ENCODE measurements at regions not wholly inside any gene's neighbourhood (a gene's known extent, or its start where the extent isn't known, plus 50 kb on each side); places are given as distances from the start of the nearest gene placed in this dataset.

- H3F3A ChIP-seq (replicated peaks; ENCODE audit: low read depth) = no peaks in the 10 kb centered on the region
- H3K36me3 ChIP-seq (ENCODE audit: insufficient read depth) = no peaks in the 10 kb centered on the region
- ATAC-seq = no peak
- H3K27me3 ChIP-seq (ENCODE audit: insufficient read depth) = no peaks in the 10 kb centered on the region
- Mint-ChIP-seq H3K4me3 (no peak overlapping the region), H3K4me1 (peaks cover 7% of the 10 kb centered on the region; the same call in 2 of the 3 replicates), H3K36me3 (ENCODE audit: low read depth) (peaks cover 8% of the 10 kb centered on the region; the same call in 2 of the 3 replicates), H3K27ac (no peak overlapping the region), H3K9me3 (peaks cover 28% of the 10 kb centered on the region; the same call in 2 of the 3 replicates), H3K27me3 (ENCODE audit: insufficient read depth, low read depth, poor library complexity) (no peaks in the 10 kb centered on the region)
- H3K27ac ChIP-seq (ENCODE audit: low read depth) = no peak overlapping the region
- TF ChIP-seq CREB1 (CRISPR knock-in tag; IDR thresholded peaks at IDR 0.05; ENCODE audit: low read depth) (no peak), STAT1 (IDR thresholded peaks at IDR 0.05; ENCODE audit: unreplicated experiment) (no peak), CTCF (conservative IDR thresholded peaks at IDR 0.05; ENCODE audit: low read depth in 2 of 2) (no peak), ZNF331 (CRISPR knock-in tag; IDR thresholded peaks at IDR 0.05; ENCODE audit: low read depth) (no peak), ZNF114 (CRISPR knock-in tag; IDR thresholded peaks at IDR 0.05) (no peak), NANOG (IDR thresholded peaks at IDR 0.05; ENCODE audit: borderline replicate concordance) (no peak), EZH2phosphoT487 (IDR thresholded peaks at IDR 0.05; ENCODE audit: unreplicated experiment) (no peak), JUNB (IDR thresholded peaks at IDR 0.05; ENCODE audit: unreplicated experiment) (no peak), EZH2 (IDR thresholded peaks at IDR 0.05; ENCODE audit: low read depth, unreplicated experiment) (no peak), POLR2AphosphoS5 (IDR thresholded peaks at IDR 0.05; ENCODE audit: low read depth) (no peak)
- no peaks in the 10 kb centered on the region for H3K79me2 ChIP-seq (replicated peaks; ENCODE audit: insufficient read depth)
- H3K4me2 ChIP-seq = no peak overlapping the region
- H3K4me1 ChIP-seq (ENCODE audit: insufficient read depth) = no peaks in the 10 kb centered on the region
- no peak overlapping the region for H3K4me3 ChIP-seq
- DNase-seq (ENCODE audit: low spot score) = no peak
- no peak overlapping the region for H2AFZ ChIP-seq
- H3K9me2 ChIP-seq (ENCODE audit: insufficient read depth) = no peaks in the 10 kb centered on the region
- H4K20me1 ChIP-seq (replicated peaks; ENCODE audit: insufficient read depth) = no peaks in the 10 kb centered on the region
These were observed 138.4 kb downstream of the SPANXN3 start for GRCh38 chrX:143378851-143379250.

GRCh38 chrX:143363419-143363818 is 153.9 kb downstream of the SPANXN3 start:
- Histone ChIP-seq H3K27me3 (ENCODE audit: insufficient read depth) (no peaks in the 10 kb centered on the region), H3K79me2 (replicated peaks; ENCODE audit: insufficient read depth) (no peaks in the 10 kb centered on the region), H3K9me2 (ENCODE audit: insufficient read depth) (no peaks in the 10 kb centered on the region), H3K4me2 (no peak overlapping the region), H3F3A (replicated peaks; ENCODE audit: low read depth) (no peaks in the 10 kb centered on the region), H2AFZ (no peak overlapping the region), H3K4me3 (no peak overlapping the region), H4K20me1 (replicated peaks; ENCODE audit: insufficient read depth) (no peaks in the 10 kb centered on the region), H3K4me1 (ENCODE audit: insufficient read depth) (no peaks in the 10 kb centered on the region), H3K36me3 (ENCODE audit: insufficient read depth) (no peaks in the 10 kb centered on the region), H3K27ac (ENCODE audit: low read depth) (no peak overlapping the region)
- no peak for ATAC-seq
- no peaks in the 10 kb centered on the region for H3K36me3 Mint-ChIP-seq (ENCODE audit: low read depth)
- H3K4me1 Mint-ChIP-seq = no peaks in the 10 kb centered on the region
- TF ChIP-seq NANOG (IDR thresholded peaks at IDR 0.05; ENCODE audit: borderline replicate concordance) = no peak
- no peak for TF ChIP-seq ETS1 (IDR thresholded peaks at IDR 0.05)
- no peak for TF ChIP-seq ZNF462 (CRISPR knock-in tag; IDR thresholded peaks at IDR 0.05)
- no peak for TF ChIP-seq EZH2 (IDR thresholded peaks at IDR 0.05; ENCODE audit: low read depth, unreplicated experiment)
- TF ChIP-seq POLR2AphosphoS5 (IDR thresholded peaks at IDR 0.05; ENCODE audit: low read depth) = no peak
- no peak for TF ChIP-seq JUNB (IDR thresholded peaks at IDR 0.05; ENCODE audit: unreplicated experiment)
- TF ChIP-seq ZNF114 (CRISPR knock-in tag; IDR thresholded peaks at IDR 0.05) = no peak
- H3K27me3 Mint-ChIP-seq (ENCODE audit: insufficient read depth, low read depth, poor library complexity) = no peaks in the 10 kb centered on the region
- H3K9me3 Mint-ChIP-seq = peaks cover 11% of the 10 kb centered on the region; the same call in 1 of the 3 replicates
- H3K27ac Mint-ChIP-seq = no peak overlapping the region
- no peak overlapping the region for H3K4me3 Mint-ChIP-seq
- DNase-seq (ENCODE audit: low spot score) = no peak

Measured in GM23338 (cell line).